Esophagus (tissue), 2 donors: ENCODE measurements at regions not wholly inside any gene's neighbourhood (a gene's known extent, or its start where the extent isn't known, plus 50 kb on each side); places are given as distances from the start of the nearest gene placed in this dataset.

ENCODE experiments used
- H3K27ac ChIP-seq, 2 donors: one replicate each; pipeline ENCODE4 v1.5.1; 2013; ENCODE audit warnings: low read depth in 2 of 2, mild to moderate bottlenecking in 2 of 2, inconsistent platforms in 1 of 2, low read length in 1 of 2, moderate library complexity in 1 of 2
- H3K27me3 ChIP-seq, 2 donors: one replicate each; pipeline ENCODE4 v1.6.1; 2013; ENCODE audit warnings: low read length in 2 of 2, control low read depth in 1 of 2, mild to moderate bottlenecking in 1 of 2; ENCODE audit not compliant: insufficient read depth in 2 of 2, control insufficient read depth in 1 of 2
- H3K36me3 ChIP-seq, 2 donors: one replicate each; pipeline ENCODE4 v1.6.1; 2013; ENCODE audit warnings: low read length in 1 of 2; ENCODE audit not compliant: control insufficient read depth in 2 of 2, insufficient read depth in 2 of 2
- H3K4me1 ChIP-seq, 2 donors: one replicate each; pipeline ENCODE4 v1.6.1; 2013; ENCODE audit warnings: low read length in 1 of 2; ENCODE audit not compliant: control insufficient read depth in 2 of 2, insufficient read depth in 2 of 2
- H3K4me3 ChIP-seq, 2 donors: one replicate each; pipeline ENCODE4 v1.5.1; 2013; ENCODE audit warnings: low read length in 2 of 2, mild to moderate bottlenecking in 2 of 2, low read depth in 1 of 2, moderate library complexity in 1 of 2
- H3K9me3 ChIP-seq, 2 donors: one replicate each; pipeline ENCODE4 v1.6.1; 2013; ENCODE audit warnings: mild to moderate bottlenecking in 2 of 2, low read depth in 1 of 2, low read length in 1 of 2, moderate library complexity in 1 of 2; ENCODE audit not compliant: control insufficient read depth in 2 of 2, insufficient read depth in 1 of 2
- WGBS, 2 donors: extraction: QIAGEN DNeasy Blood & Tissue Kit; methylation state at CpG; one replicate each; pipeline ENCODE4 v1.1.7; 2013; 5-methylcytosine and 5-hydroxymethylcytosine counted together
- donor health status: healthy with polysubstance abuse.
- donor health status: Bipolar disorder and iron deficiency.

DNA sequence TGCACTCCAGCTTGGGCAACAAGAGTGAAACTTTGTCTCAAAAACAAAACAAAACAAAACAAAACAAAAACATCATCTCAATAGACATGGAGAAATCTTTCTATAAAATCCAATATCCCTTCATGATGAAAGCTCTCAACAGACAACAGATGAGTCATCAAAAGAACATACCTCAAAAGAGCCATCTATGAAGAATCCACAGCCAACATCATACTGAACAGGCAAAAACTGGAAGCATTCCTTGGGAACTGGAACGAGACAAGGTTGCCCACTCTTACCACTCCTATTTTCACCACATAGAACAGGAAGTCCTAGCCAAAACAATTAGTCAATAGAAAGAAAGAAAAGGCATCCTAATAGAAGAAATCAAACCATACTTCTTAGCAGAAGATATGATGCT is 77.8 kb upstream of the USP9Y start:
- Histone ChIP-seq H3K4me3 (no peak overlapping the region), H3K27ac (no peak overlapping the region), H3K36me3 (no peaks in the 10 kb centered on the region), H3K27me3 (no peaks in the 10 kb centered on the region), H3K4me1 (peaks cover 0 to 3% of the 10 kb centered on the region in 2 donors), H3K9me3 (no peaks in the 10 kb centered on the region)
- WGBS, 2 donors, result 26% methylated on average over 1 of the region's 1 CpG; no CpG with 5 or more reads in 1 of the 2 donors

DNA sequence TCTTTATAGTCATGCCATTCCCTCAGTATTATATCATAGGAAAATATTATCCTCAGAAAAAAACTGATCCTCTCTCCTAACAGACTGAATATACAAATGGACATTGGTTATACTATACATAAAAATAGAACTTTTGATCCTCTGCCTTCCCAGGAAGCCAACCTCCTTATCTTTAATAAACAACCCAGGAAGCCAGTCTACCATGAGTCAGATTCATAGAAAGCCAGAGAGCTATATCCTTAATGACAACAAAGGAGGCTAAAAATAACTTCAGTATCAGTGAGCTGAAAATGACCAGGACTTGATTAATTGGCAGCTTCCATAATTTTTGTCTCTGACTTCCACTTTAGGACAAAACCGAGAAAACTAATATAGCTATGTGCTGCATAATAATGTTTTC is 58.0 kb upstream of the USP9Y start:
- Histone ChIP-seq H3K4me3 (no peak overlapping the region), H3K9me3 (no peaks in the 10 kb centered on the region), H3K27ac (no peak overlapping the region), H3K27me3 (no peaks in the 10 kb centered on the region), H3K4me1 (peaks cover 0 to 6% of the 10 kb centered on the region in 2 donors), H3K36me3 (no peaks in the 10 kb centered on the region)
- WGBS, 2 donors, result 50 to 68% methylated on average over 1 of the region's 1 CpG

DNA sequence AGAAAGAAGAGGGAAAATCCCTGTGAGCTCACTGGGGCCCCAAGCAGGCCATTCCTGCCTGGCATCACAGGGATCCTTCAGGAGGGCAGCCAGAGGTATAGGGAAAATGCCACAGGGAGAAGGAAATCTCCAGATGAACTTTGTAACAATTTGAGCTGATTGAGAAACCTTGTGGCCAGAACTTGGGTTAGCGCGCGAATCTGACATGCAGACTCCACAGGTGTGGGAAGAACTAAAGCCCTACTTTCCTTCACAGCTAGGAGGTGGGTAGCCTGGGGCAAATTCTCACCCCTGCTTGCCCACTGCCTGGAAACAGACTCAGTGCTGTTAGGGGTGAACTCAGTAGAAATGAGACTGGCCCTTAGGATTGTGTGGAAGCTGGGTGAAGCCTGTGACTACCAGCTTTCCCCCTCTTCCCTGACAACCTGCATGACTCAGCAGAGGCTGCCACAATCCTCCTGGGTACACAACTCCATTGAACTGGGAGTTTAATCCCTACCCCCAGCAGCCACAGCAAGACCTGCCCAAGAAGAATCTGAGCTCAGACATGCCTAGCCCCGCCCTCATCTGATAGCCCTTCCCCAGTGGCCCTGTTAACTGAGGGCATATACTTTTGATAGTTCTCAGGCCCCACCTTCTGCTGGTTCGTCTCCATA is 57.2 kb upstream of the USP9Y start:
- Histone ChIP-seq H3K36me3 (no peaks in the 10 kb centered on the region), H3K4me1 (peaks cover 0 to 6% of the 10 kb centered on the region in 2 donors), H3K27ac (no peak overlapping the region), H3K9me3 (no peaks in the 10 kb centered on the region), H3K27me3 (no peaks in the 10 kb centered on the region), H3K4me3 (no peak overlapping the region)
- WGBS, 2 donors, result 61 to 80% methylated on average over 1 to 5 of the region's 5 CpGs

DNA sequence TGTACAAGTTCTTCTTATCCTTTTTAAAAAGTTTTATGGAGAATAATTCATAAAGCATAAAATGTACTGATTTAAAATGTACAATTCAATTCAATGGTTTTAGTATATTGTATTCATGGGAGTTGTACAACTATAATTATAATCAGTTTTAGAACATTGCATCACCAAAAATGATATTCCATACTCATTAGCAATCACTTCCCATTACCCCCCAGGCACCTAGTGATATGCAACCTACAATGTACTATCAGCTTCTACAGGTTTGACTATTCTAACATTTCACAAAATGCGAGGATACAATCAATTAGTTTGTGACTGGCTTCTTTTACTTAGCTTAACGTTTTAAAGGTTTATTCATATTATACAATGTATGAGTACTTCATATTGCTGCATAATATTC is 49.9 kb upstream of the USP9Y start:
- 85 to 87% methylated on average over 2 of the region's 2 CpGs for WGBS, 2 donors
- no peaks in the 10 kb centered on the region for H3K4me1 ChIP-seq
- no peak overlapping the region for H3K4me3 ChIP-seq
- H3K27ac ChIP-seq, result no peak overlapping the region
- H3K36me3 ChIP-seq, result no peaks in the 10 kb centered on the region
- no peaks in the 10 kb centered on the region for H3K27me3 ChIP-seq
- H3K9me3 ChIP-seq, result no peaks in the 10 kb centered on the region
